WTC11 (cell line): ENCODE measurements at regions not wholly inside any gene's neighbourhood (a gene's known extent, or its start where the extent isn't known, plus 50 kb on each side); places are given as distances from the start of the nearest gene placed in this dataset.

Source experiments
- CTCF ChIP-seq: fragments of 200-600 bp; IDR thresholded peaks from 2 replicates; pipeline ENCODE4 v1.8.0; 2022; ENCODE audit warnings: antibody characterized with exemption
- TF ChIP-seq, protein P1 (sequence below): sonication (generic); formaldehyde crosslinking; IDR thresholded peaks from 2 replicates; pipeline ENCODE4 v1.8.1; 2023; ENCODE audit warnings: mild to moderate bottlenecking, missing genetic modification reagents, borderline replicate concordance
- TF ChIP-seq, protein P2 (sequence below): sonication (generic); formaldehyde crosslinking; IDR thresholded peaks from 2 replicates; pipeline ENCODE4 v1.8.1; 2023; ENCODE audit warnings: mild to moderate bottlenecking, missing genetic modification reagents

DNA sequence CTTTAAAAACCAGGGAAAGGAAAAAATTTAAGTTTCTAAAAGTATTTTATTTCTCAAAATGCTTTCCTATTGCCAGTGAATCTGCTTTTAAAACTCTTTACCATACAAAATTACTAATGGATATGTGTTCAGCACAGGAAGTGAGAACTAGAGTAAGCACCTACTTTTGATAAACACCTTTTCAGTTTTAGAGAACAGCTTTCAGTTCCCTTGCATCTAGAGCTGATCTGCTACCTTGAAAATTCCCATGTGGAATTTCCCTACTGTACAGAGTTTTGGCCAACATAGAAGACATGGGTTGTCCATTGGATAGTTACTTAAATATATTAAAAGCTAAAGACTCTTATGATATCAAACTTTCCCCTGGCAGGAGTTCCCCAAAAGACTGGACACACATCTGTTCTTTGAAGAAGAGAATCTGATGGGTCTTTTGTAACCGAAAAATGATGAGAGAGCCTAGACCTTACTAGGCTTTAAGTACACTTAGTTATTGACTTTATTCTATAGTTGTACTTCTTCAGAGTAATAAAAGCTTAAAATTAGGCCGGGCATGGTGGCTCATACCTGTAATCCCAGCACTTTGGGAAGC, 112.1 kb upstream of the CNTNAP4 start:
- TF ChIP-seq, protein P1, sequence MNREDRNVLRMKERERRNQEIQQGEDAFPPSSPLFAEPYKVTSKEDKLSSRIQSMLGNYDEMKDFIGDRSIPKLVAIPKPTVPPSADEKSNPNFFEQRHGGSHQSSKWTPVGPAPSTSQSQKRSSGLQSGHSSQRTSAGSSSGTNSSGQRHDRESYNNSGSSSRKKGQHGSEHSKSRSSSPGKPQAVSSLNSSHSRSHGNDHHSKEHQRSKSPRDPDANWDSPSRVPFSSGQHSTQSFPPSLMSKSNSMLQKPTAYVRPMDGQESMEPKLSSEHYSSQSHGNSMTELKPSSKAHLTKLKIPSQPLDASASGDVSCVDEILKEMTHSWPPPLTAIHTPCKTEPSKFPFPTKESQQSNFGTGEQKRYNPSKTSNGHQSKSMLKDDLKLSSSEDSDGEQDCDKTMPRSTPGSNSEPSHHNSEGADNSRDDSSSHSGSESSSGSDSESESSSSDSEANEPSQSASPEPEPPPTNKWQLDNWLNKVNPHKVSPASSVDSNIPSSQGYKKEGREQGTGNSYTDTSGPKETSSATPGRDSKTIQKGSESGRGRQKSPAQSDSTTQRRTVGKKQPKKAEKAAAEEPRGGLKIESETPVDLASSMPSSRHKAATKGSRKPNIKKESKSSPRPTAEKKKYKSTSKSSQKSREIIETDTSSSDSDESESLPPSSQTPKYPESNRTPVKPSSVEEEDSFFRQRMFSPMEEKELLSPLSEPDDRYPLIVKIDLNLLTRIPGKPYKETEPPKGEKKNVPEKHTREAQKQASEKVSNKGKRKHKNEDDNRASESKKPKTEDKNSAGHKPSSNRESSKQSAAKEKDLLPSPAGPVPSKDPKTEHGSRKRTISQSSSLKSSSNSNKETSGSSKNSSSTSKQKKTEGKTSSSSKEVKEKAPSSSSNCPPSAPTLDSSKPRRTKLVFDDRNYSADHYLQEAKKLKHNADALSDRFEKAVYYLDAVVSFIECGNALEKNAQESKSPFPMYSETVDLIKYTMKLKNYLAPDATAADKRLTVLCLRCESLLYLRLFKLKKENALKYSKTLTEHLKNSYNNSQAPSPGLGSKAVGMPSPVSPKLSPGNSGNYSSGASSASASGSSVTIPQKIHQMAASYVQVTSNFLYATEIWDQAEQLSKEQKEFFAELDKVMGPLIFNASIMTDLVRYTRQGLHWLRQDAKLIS: no peak
- TF ChIP-seq, protein P2, sequence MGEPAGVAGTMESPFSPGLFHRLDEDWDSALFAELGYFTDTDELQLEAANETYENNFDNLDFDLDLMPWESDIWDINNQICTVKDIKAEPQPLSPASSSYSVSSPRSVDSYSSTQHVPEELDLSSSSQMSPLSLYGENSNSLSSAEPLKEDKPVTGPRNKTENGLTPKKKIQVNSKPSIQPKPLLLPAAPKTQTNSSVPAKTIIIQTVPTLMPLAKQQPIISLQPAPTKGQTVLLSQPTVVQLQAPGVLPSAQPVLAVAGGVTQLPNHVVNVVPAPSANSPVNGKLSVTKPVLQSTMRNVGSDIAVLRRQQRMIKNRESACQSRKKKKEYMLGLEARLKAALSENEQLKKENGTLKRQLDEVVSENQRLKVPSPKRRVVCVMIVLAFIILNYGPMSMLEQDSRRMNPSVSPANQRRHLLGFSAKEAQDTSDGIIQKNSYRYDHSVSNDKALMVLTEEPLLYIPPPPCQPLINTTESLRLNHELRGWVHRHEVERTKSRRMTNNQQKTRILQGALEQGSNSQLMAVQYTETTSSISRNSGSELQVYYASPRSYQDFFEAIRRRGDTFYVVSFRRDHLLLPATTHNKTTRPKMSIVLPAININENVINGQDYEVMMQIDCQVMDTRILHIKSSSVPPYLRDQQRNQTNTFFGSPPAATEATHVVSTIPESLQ: no peak
- no peak for TF ChIP-seq CTCF
